ENCODE measurements at regions not wholly inside any gene's neighbourhood (a gene's known extent, or its start where the extent isn't known, plus 50 kb on each side); places are given as distances from the start of the nearest gene placed in this dataset.
A peak's percentile ranks its signal among the peaks of the same experiment; 100 is the strongest.
"Not testable (repeated sequence)": the region's sequence is repeated elsewhere in the genome, so short reads cannot be mapped to it uniquely, and the experiment has no call there.

DNA sequence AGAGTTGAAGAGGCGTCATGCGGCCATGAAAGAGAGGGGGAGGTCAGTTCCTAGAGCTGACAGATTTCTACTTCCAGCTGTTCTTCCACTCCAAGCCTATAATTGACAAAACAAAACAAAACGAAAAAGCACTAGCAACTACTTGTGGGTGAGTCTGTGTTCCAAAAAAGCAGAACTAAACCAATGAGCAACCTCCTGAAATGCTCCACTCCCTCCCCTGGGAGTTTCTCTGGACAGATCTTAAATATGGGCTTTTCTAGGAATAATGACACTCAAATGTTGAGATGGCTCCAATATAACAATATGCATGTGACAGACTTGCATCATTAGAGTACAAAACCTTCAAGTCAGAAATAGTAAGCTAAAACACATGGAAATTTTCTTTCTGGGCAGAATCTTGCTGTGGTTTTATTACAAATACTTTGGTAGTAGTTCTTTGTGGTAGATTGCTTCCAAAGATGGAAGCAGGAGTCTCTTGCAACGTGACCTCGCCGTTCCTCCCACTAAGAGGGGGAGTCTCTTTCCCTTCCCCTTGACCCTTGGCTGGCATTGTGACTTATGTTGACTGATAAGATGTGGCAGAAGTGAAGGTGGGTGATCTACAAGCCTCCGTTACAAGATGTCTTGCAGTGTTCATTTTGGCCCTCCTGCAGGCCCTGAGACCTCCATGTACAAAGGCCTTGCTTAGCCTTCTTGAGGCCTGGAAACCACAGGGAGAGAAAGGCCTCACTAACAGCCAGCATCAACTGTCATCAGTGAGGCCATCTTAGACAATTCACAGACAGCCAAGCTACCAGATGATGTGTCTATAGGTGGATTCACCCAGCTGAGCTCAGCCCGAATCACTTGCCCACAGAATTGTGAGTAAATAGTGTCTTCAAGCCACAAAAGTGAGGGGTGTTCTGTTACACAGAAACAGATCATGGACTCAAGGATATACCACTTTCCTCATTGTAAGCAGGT is 173.1 kb upstream of the RFC3 start:
- Mint-ChIP-seq H3K4me1 (peaks cover 0 to 7% (median 0%) of the 10 kb centered on the region in 3 donors), H3K27me3 (peaks cover 0 to 7% (median 5%) of the 10 kb centered on the region in 3 donors), H3K36me3 (no peaks in the 10 kb centered on the region), H3K27ac (peak overlapping the region in 2 of 6 donors; percentile 24 to 30), H3K4me3 (no peak overlapping the region), H3K9me3 (peaks cover 0 to 2% (median 0%) of the 10 kb centered on the region in 7 donors)
- no peak for DNase-seq
- no peak for ATAC-seq (ENCODE audit: low read depth in 2 of 2)

DNA sequence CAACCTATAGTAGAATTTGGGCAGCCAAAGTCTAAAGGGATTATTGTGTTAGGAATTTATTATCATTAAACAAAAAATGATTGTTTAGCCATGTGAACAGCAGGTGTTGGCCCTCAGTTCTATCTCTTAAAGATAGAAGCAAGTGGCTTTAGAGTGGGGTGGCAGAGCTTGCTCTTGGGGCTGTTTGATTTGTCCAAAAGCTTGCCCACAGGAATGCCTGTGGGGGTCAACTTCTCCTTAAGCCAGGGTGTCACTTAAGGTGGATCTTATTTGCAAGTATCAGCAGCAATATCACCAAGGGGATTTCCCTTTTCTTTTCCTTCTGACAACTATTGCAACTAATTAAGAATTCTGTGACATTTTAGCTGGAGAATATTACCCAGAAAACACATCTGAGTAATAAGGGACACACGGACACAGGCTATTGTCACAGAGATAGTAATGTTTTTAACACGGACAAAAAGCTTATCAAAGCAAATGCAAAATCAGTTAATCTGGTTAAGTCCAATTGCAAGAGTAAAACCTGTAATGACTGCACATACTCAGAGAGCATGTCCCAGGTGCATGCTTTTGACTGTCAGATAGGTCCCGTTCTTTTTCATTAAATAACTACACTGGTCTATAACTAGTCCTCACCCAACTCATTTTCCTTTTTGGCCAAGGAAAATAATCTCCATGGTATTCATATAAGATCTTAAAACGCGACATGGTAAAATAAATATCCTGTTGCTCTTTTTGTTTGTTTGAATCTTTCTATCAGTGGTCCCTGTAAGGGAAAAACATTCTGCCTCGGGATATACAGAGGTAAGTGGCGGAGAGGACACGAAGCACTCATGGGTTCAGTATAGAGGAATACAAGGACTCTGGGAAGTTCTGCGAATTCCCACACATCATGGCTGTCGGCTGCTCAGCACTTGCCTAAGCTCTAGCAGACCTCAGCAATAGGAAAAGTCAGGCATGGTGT is 172.1 kb upstream of the RFC3 start:
- ATAC-seq (ENCODE audit: low read depth in 2 of 2) = no peak
- peaks cover 0 to 2% (median 0%) of the 10 kb centered on the region in 7 donors for H3K9me3 Mint-ChIP-seq
- peaks cover 0 to 7% (median 0%) of the 10 kb centered on the region in 3 donors for H3K4me1 Mint-ChIP-seq
- no peak for DNase-seq
- H3K27ac Mint-ChIP-seq = no peak overlapping the region
- peaks cover 0 to 7% (median 5%) of the 10 kb centered on the region in 3 donors for H3K27me3 Mint-ChIP-seq
- H3K36me3 Mint-ChIP-seq = no peaks in the 10 kb centered on the region
- H3K4me3 Mint-ChIP-seq = no peak overlapping the region

DNA sequence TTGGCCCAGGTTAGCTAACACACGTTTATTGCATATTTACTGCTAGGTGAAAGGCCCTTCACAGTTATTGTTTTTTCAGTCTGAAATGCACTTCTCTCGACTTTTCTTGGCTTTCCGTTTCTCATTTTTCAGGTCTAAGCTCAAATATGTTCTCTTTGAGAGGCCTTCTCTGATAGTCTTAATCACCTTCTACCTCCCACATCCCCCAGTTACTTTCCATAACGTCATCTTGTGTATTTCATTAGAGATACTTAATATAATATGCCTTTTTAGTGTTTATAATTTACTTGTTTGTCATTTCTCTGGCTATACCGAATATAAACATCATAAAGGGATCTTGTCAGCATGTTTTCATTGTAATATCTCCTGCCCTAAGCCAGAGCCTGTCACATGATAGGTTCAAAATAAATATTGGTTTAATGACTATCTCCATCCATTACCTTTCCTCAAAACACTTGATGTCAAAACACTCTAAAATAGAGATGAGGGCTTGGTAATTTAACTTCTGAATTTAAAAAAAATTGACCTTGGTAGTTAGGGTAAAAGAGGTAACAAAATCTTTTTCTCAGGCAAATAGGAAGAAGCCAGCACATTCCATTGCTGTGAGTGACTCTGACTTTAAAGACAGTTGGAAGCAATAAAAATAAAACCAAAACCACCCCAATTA is 168.6 kb upstream of the RFC3 start:
- H3K27ac Mint-ChIP-seq = no peak overlapping the region
- H3K27me3 Mint-ChIP-seq = peaks cover 0 to 13% (median 10%) of the 10 kb centered on the region in 3 donors
- no peaks in the 10 kb centered on the region for H3K36me3 Mint-ChIP-seq
- no peaks in the 10 kb centered on the region for H3K9me3 Mint-ChIP-seq
- H3K4me1 Mint-ChIP-seq = peaks cover 0 to 3% (median 0%) of the 10 kb centered on the region in 3 donors
- DNase-seq (no peak), ATAC-seq (ENCODE audit: low read depth in 2 of 2) (no peak)
- H3K4me3 Mint-ChIP-seq = no peak overlapping the region

DNA sequence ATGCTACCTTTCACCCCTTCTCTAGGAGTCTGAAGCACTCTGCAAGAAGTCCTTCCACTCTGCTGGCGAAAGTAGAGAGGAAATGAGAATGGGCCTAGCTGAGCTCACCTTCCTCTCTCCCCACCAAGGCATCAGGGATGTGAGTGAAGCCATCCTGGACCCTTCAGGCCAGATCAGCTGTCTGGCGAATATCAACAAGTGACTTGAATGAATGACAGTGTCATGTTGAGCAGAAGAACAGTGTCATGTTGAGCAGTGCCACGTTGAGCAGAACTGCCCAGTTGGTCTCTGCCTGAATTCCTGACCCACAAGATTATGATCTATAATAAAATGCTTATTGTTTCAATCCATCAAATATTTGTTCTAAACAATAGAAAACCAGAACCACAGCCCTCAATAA is 166.2 kb upstream of the RFC3 start:
- no peak for DNase-seq
- peaks cover 9 to 19% (median 16%) of the 10 kb centered on the region in 3 donors for H3K27me3 Mint-ChIP-seq
- no peaks in the 10 kb centered on the region for H3K9me3 Mint-ChIP-seq
- no peaks in the 10 kb centered on the region for H3K36me3 Mint-ChIP-seq
- no peak overlapping the region for H3K27ac Mint-ChIP-seq
- no peaks in the 10 kb centered on the region for H3K4me1 Mint-ChIP-seq
- H3K4me3 Mint-ChIP-seq = no peak overlapping the region
- no peak for ATAC-seq (ENCODE audit: low read depth in 2 of 2)

DNA sequence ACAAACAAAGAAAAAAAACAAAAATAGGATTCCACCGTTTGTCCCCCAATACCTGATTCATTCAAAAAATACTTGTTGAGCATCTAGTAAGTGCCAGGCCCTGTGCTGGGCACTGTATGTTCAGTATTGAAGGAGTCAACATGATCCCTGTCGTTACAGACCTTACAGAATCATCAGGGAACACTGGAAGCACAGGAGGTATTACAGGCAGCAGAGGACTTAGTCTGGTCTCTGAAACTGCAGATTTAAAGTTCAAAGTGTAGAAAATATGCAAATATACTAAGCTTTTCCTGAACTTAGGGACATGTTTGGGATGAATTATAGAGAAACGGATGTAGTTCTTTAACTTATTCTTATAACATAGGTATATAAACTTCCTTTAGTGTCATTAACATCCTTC is 160.7 kb upstream of the RFC3 start:
- Mint-ChIP-seq H3K27ac (no peak overlapping the region), H3K9me3 (peaks cover 0 to 5% (median 0%) of the 10 kb centered on the region in 7 donors)
- no peak for ATAC-seq (ENCODE audit: low read depth in 2 of 2)

DNA sequence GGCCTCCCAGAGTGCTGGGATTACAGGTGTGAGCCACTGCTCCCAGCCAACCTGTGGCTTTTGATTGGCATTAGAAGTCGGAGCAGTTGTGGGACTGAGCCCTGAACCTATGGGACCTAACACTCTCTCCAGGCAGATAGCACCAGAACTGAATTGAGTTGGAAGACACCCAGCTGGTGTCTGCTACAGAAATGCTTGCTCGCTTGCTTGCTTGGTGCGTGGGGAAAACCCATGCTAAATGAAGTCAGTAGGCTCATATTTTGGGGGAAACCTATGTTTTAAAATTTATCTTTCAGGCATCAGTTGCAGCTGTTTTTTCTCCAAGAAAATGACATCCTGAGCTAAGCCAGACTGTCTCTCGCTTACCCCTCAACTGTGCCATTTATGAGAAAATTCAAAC is 158.5 kb upstream of the RFC3 start:
- H3K4me1 Mint-ChIP-seq = no peaks in the 10 kb centered on the region
- H3K27me3 Mint-ChIP-seq = peaks cover 6 to 31% (median 9%) of the 10 kb centered on the region in 3 donors
- no peak overlapping the region for H3K27ac Mint-ChIP-seq
- no peak overlapping the region for H3K4me3 Mint-ChIP-seq
- ATAC-seq (ENCODE audit: low read depth in 2 of 2) = no peak
- peaks cover 0 to 4% of the 10 kb centered on the region in 2 donors for H3K36me3 Mint-ChIP-seq
- peaks cover 0 to 5% (median 0%) of the 10 kb centered on the region in 7 donors for H3K9me3 Mint-ChIP-seq
- no peak for DNase-seq

More for the DNA sequence above, 160.7 kb upstream of the RFC3 start:
- no peak overlapping the region for H3K4me3 Mint-ChIP-seq
- DNase-seq = no peak
- peaks cover 16 to 31% (median 17%) of the 10 kb centered on the region in 3 donors for H3K27me3 Mint-ChIP-seq
- no peaks in the 10 kb centered on the region for H3K4me1 Mint-ChIP-seq
- no peaks in the 10 kb centered on the region for H3K36me3 Mint-ChIP-seq

DNA sequence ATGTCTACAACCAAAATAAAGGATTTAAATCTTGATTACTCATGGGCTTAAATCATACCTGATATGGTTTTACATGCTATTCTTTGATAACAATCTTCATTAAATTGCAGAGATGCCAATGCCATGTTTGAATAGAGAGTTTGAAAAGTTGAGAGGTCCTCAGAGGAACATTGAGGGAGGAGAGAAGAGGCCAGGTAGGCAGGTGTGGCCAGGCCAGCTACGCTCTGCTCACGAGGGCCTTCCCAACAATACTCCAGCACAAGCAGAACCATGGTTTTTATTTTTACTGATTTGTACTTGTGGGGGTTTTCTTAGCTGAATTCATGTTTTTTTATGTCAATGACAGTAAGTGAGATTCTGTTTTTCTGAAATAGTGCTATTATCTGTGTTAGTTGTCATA is 158.1 kb upstream of the RFC3 start:
- Mint-ChIP-seq H3K36me3 (peaks cover 0 to 4% of the 10 kb centered on the region in 2 donors), H3K27ac (no peak overlapping the region), H3K4me1 (no peaks in the 10 kb centered on the region), H3K4me3 (no peak overlapping the region), H3K9me3 (peaks cover 0 to 5% (median 0%) of the 10 kb centered on the region in 7 donors), H3K27me3 (peaks cover 6 to 31% (median 9%) of the 10 kb centered on the region in 3 donors)
- DNase-seq (no peak), ATAC-seq (ENCODE audit: low read depth in 2 of 2) (no peak)

DNA sequence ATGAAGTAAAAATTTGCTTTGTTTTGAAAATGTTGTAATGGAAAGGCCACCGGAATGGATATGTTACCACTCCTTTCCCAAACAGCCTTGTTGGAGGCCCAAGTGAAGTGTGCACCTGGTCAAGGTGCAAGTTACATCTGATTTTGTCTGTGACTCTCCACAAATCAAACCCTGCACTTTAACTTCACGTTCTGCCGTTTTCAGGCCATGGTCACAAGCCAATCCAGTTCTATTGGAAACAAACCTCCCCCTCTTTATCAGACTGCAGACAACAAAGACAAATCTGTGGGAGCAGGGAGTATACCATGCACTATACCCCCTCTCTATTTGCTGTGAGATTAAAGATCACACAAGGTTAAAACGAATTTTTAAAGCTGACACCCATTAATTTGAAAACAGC is 155.6 kb upstream of the RFC3 start:
- Mint-ChIP-seq H3K27me3 (peaks cover 0 to 22% (median 5%) of the 10 kb centered on the region in 3 donors), H3K4me3 (no peak overlapping the region), H3K36me3 (peaks cover 0 to 4% of the 10 kb centered on the region in 2 donors), H3K27ac (no peak overlapping the region), H3K9me3 (peaks cover 0 to 5% (median 0%) of the 10 kb centered on the region in 7 donors), H3K4me1 (no peaks in the 10 kb centered on the region)
- no peak for DNase-seq
- no peak for ATAC-seq (ENCODE audit: low read depth in 2 of 2)

DNA sequence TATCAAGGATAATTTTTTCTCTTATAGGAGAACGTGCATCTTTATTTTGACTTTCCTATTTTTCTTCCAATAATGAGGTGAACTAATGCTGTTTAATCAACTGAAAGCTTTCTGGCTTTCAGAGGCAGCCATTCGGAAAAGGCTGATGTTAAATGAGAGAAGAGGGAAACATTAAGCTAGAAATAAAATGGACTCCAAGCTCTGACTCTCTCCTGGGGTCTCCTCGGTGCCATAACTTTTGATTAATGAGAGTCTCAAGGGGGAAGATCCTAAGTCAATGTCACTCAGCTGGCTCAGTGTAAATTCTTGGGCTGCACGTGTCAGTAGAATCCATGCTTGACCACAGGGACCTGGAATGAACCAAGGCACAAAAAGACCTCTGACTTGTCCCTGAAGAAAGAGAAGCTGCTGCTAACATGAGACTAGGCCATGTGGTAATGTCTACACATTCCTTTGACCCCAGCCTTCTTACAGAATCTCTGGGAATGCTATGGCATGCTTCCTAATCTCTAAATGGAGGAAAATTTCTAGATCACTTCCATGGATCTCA is 152.2 kb upstream of the RFC3 start:
- Mint-ChIP-seq H3K4me1 (no peaks in the 10 kb centered on the region), H3K27ac (no peak overlapping the region), H3K27me3 (peaks cover 0 to 9% (median 4%) of the 10 kb centered on the region in 3 donors), H3K4me3 (no peak overlapping the region), H3K36me3 (peaks cover 0 to 4% of the 10 kb centered on the region in 2 donors), H3K9me3 (peaks cover 0 to 5% (median 0%) of the 10 kb centered on the region in 7 donors)
- ATAC-seq (ENCODE audit: low read depth in 2 of 2) (no peak), DNase-seq (no peak)

DNA sequence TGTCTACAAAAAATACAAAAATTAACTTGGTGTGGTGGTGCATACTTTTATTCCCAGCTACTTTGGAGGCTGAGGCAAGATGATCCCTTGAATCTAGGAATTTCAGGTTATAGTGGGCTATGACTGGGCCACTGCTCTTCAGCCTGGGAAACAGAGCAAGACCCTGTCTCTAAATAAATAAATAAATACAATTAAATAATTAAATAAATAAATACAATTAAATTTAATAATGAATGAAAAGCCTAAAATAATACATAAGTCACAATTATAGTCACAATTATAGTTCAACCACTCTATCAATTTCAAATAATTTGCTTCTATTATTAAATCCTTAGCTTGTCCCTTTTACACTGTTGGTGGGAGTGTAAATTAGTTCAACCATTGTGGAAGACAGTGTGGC is 146.4 kb upstream of the RFC3 start:
- ATAC-seq (ENCODE audit: low read depth in 2 of 2) (no peak), DNase-seq (no peak)
- H3K4me1 Mint-ChIP-seq = peaks cover 0 to 4% (median 0%) of the 10 kb centered on the region in 3 donors
- no peaks in the 10 kb centered on the region for H3K36me3 Mint-ChIP-seq
- no peak overlapping the region for H3K27ac Mint-ChIP-seq
- no peak overlapping the region for H3K4me3 Mint-ChIP-seq
- peaks cover 0 to 4% (median 0%) of the 10 kb centered on the region in 7 donors for H3K9me3 Mint-ChIP-seq
- peaks cover 4 to 7% (median 6%) of the 10 kb centered on the region in 3 donors for H3K27me3 Mint-ChIP-seq

DNA sequence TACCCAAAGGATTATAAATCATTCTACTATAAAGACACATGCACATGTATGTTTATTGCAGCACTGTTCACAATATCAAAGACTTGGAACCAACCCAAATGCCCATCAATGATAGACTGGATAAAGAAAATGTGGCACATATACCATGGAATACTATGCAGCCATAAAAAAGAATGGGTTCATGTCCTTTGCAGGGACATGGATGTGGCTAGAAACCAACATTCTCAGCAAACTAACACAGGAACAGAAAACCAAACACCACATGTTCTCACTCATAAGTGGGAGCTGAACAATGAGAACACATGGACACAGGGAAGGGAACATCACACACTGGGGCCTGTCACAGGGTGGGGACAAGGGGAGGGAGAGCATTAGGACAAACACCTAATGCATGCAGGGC is 145.9 kb upstream of the RFC3 start:
- not testable (repeated sequence) for H3K27me3 Mint-ChIP-seq; H3K4me3 Mint-ChIP-seq; H3K36me3 Mint-ChIP-seq; ATAC-seq (ENCODE audit: low read depth in 2 of 2); H3K9me3 Mint-ChIP-seq; DNase-seq; H3K4me1 Mint-ChIP-seq; H3K27ac Mint-ChIP-seq

DNA sequence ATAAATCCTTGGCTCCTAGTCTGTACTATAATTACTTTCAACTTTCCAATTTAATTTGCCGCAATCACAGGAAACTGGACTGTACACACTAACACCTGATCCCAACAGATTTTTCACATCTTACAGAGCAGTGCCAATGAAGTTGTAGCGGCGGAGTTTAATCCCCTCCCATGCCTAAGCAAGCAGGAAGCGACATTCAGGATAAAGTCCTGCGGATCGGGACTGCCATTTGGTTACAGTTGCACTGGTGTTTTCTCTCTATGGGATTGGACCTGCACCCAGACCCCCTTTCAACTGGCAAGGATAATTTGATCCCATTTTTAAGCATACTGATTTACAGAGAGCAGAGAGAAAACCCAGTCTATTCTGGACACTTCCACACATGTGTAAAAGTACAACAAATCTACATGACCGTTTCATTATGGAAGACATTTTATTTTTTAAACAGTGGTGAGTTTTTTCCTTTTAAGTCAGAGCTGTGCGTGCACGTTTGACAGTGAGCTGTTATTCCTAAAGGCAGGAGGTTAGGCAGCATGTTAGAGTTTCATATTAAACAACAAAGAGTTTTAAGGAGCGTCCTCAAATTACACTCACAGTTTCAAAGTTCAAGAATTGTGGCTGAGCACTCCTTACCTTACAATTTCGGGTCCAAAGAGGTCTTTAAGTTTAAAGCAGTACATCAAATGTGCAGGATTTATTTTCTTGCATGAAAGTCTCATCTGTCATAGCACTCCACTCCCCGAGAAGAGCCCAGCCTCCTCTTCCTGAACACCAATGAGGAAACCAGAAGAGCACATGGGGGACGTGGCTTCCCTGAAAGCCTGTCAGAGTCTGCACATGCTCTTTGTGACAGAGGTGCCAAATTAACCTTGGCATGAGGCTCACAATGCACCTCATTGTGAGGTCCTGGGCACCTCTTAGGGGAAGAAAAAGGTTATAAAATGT is 141.6 kb upstream of the RFC3 start:
- peaks cover 0 to 5% of the 10 kb centered on the region in 2 donors for H3K36me3 Mint-ChIP-seq
- H3K27me3 Mint-ChIP-seq = peaks cover 5 to 8% (median 7%) of the 10 kb centered on the region in 3 donors
- no peak for DNase-seq
- H3K4me3 Mint-ChIP-seq = no peak overlapping the region
- H3K9me3 Mint-ChIP-seq = peaks cover 0 to 4% (median 0%) of the 10 kb centered on the region in 7 donors
- no peak for ATAC-seq (ENCODE audit: low read depth in 2 of 2)
- no peak overlapping the region for H3K27ac Mint-ChIP-seq
- peaks cover 4 to 19% (median 7%) of the 10 kb centered on the region in 3 donors for H3K4me1 Mint-ChIP-seq

Data from naive B cell (primary cell).